GM06990 (cell line): ENCODE measurements at regions not wholly inside any gene's neighbourhood (a gene's known extent, or its start where the extent isn't known, plus 50 kb on each side); places are given as distances from the start of the nearest gene placed in this dataset.

ENCODE experiments used
- DNase-seq: peaks from one replicate; pipeline ENCODE4 v3.0.0-alpha.2; 2011; ENCODE audit not compliant: insufficient read length; ENCODE audit errors: extremely low read depth
- H3K27me3 ChIP-seq: replicated peaks from 2 replicates; pipeline ENCODE4 v1.6.0; 2011; ENCODE audit warnings: low read length; ENCODE audit not compliant: control insufficient read depth, insufficient read depth
- H3K36me3 ChIP-seq: 2 replicates; pipeline ENCODE4 v1.5.1; 2011; ENCODE audit warnings: low read length; ENCODE audit not compliant: control insufficient read depth, insufficient read depth
- H3K4me3 ChIP-seq: replicated peaks from 2 replicates; pipeline ENCODE4 v1.5.1; 2011; ENCODE audit warnings: low read depth, mild to moderate bottlenecking, control low read depth, low read length
- CTCF ChIP-seq: IDR thresholded peaks from 2 replicates; pipeline ENCODE4 v1.5.1; 2011; ENCODE audit warnings: low read length, control low read depth, mild to moderate bottlenecking, inconsistent platforms; ENCODE audit not compliant: insufficient read depth, poor library complexity, severe bottlenecking

GRCh38 chr6:85995339-85996033 is 352.8 kb upstream of the SYNCRIP start:
- TF ChIP-seq CTCF = no peak
- no peak overlapping the region for H3K4me3 ChIP-seq

GRCh38 chr6:85986681-85987080 is 344.0 kb upstream of the SYNCRIP start:
- no peak overlapping the region for H3K4me3 ChIP-seq
- DNase-seq = no peak

More at GRCh38 chr6:85995339-85996033, 352.8 kb upstream of the SYNCRIP start:
- no peak for DNase-seq
- no peaks in the 10 kb centered on the region for H3K36me3 ChIP-seq
- H3K27me3 ChIP-seq = no peaks in the 10 kb centered on the region

GRCh38 chr6:85983032-85983659 is 340.5 kb upstream of the SYNCRIP start:
- no peak for DNase-seq
- Histone ChIP-seq H3K36me3 (no peaks in the 10 kb centered on the region), H3K4me3 (peak overlapping the region; percentile 31; the same call in 1 of the 2 replicates), H3K27me3 (no peaks in the 10 kb centered on the region)
- no peak for TF ChIP-seq CTCF

More at GRCh38 chr6:85986681-85987080, 344.0 kb upstream of the SYNCRIP start:
- Histone ChIP-seq H3K36me3 (no peaks in the 10 kb centered on the region), H3K27me3 (no peaks in the 10 kb centered on the region)
- TF ChIP-seq CTCF = no peak

- no peak overlapping the region for H3K4me3 ChIP-seq
- no peak for DNase-seq
- no peaks in the 10 kb centered on the region for H3K27me3 ChIP-seq
- TF ChIP-seq CTCF = no peak
- no peaks in the 10 kb centered on the region for H3K36me3 ChIP-seq
Measured at GRCh38 chr6:85977661-85978060, 335.0 kb upstream of the SYNCRIP start.

- no peaks in the 10 kb centered on the region for H3K36me3 ChIP-seq
- TF ChIP-seq CTCF = no peak
- DNase-seq = peak; percentile 30
- H3K4me3 ChIP-seq = no peak overlapping the region
- no peaks in the 10 kb centered on the region for H3K27me3 ChIP-seq
Measured at GRCh38 chr6:85975957-85976356, 333.3 kb upstream of the SYNCRIP start.
